GM23338 (cell line): ENCODE measurements at regions not wholly inside any gene's neighbourhood (a gene's known extent, or its start where the extent isn't known, plus 50 kb on each side); places are given as distances from the start of the nearest gene placed in this dataset.
"Not testable (repeated sequence)": the region's sequence is repeated elsewhere in the genome, so short reads cannot be mapped to it uniquely, and the experiment has no call there.

Experiments used
- ATAC-seq: fragments of 200-7000 bp; cut with Tn5 transposase; 3 replicates; pipeline ENCODE4 v1.9.1; 2020
- DNase-seq: peaks from one replicate; pipeline ENCODE4 v3.0.0-alpha.2; 2015; ENCODE audit warnings: low spot score
- H2AFZ ChIP-seq: fragments of 200-600 bp; sonication (generic); 2 replicates; pipeline ENCODE4 v1.8.0; 2016; ENCODE audit warnings: antibody characterized with exemption, mild to moderate bottlenecking, moderate library complexity
- H3F3A ChIP-seq: fragments of 200-600 bp; sonication (generic); replicated peaks from 2 replicates; pipeline ENCODE4 v1.8.0; 2017; ENCODE audit warnings: antibody characterized with exemption, mixed run types, low read depth
- H3K27ac ChIP-seq: fragments of 200-600 bp; sonication (generic); 2 replicates; pipeline ENCODE4 v1.6.1; 2016; ENCODE audit warnings: low read depth
- H3K27me3 ChIP-seq: fragments of 200-600 bp; sonication (generic); 2 replicates; pipeline ENCODE4 v1.8.0; 2016; ENCODE audit warnings: mild to moderate bottlenecking, mixed run types, moderate library complexity; ENCODE audit not compliant: insufficient read depth
- H3K36me3 ChIP-seq: fragments of 200-600 bp; sonication (generic); 2 replicates; pipeline ENCODE4 v1.8.0; 2016; ENCODE audit warnings: mild to moderate bottlenecking; ENCODE audit not compliant: insufficient read depth
- H3K4me1 ChIP-seq: fragments of 200-600 bp; sonication (generic); 2 replicates; pipeline ENCODE4 v1.8.0; 2016; ENCODE audit warnings: mild to moderate bottlenecking, moderate library complexity; ENCODE audit not compliant: insufficient read depth
- H3K4me2 ChIP-seq: fragments of 200-600 bp; sonication (generic); 2 replicates; pipeline ENCODE4 v1.7.1; 2017; ENCODE audit warnings: mixed run types
- H3K4me3 ChIP-seq: fragments of 200-600 bp; sonication (generic); 2 replicates; pipeline ENCODE4 v1.6.1; 2016; ENCODE audit warnings: mixed run types
- H3K79me2 ChIP-seq: fragments of 200-600 bp; sonication (generic); replicated peaks from 2 replicates; pipeline ENCODE4 v1.8.0; 2017; ENCODE audit warnings: mild to moderate bottlenecking; ENCODE audit not compliant: insufficient read depth
- H3K9me2 ChIP-seq: fragments of 200-600 bp; sonication (generic); 2 replicates; pipeline ENCODE4 v1.8.0; 2017; ENCODE audit not compliant: insufficient read depth
- H4K20me1 ChIP-seq: fragments of 200-600 bp; sonication (generic); replicated peaks from 2 replicates; pipeline ENCODE4 v1.8.0; 2017; ENCODE audit warnings: mild to moderate bottlenecking; ENCODE audit not compliant: insufficient read depth
- H3K27ac Mint-ChIP-seq: 2 replicates; pipeline ENCODE4 v1.8.0; 2020; ENCODE audit warnings: inconsistent platforms, mild to moderate bottlenecking, moderate library complexity, mixed read lengths
- H3K27me3 Mint-ChIP-seq: 3 replicates; pipeline ENCODE4 v1.8.0; 2022; ENCODE audit warnings: low read depth, mild to moderate bottlenecking, moderate library complexity, mixed read lengths, inconsistent platforms; ENCODE audit not compliant: insufficient read depth, poor library complexity
- H3K36me3 Mint-ChIP-seq: 3 replicates; pipeline ENCODE4 v1.8.0; 2021; ENCODE audit warnings: low read depth, mild to moderate bottlenecking, inconsistent platforms, moderate library complexity, mixed read lengths
- H3K4me1 Mint-ChIP-seq: 3 replicates; pipeline ENCODE4 v1.8.0; 2020; ENCODE audit warnings: mild to moderate bottlenecking, inconsistent platforms, mixed read lengths
- H3K4me3 Mint-ChIP-seq: 3 replicates; pipeline ENCODE4 v1.8.0; 2021; ENCODE audit warnings: moderate library complexity, mild to moderate bottlenecking, inconsistent platforms, mixed read lengths
- H3K9me3 Mint-ChIP-seq: 3 replicates; pipeline ENCODE4 v1.8.0; 2020; ENCODE audit warnings: moderate library complexity, mild to moderate bottlenecking, inconsistent platforms, mixed read lengths
- CREB1 ChIP-seq: fragments of 250-450 bp; sonication (Bioruptor Pico); IDR thresholded peaks from 2 replicates; pipeline ENCODE4 v1.5.0; 2020; ENCODE audit warnings: low read depth, mild to moderate bottlenecking, moderate library complexity
- ETS1 ChIP-seq: IDR thresholded peaks from 2 replicates; pipeline ENCODE4 v1.6.1; 2016; ENCODE audit warnings: antibody characterized with exemption
- EZH2 ChIP-seq: fragments of 200-600 bp; sonication (generic); IDR thresholded peaks from one replicate; pipeline ENCODE4 v1.8.0; 2017; ENCODE audit warnings: antibody characterized with exemption, mild to moderate bottlenecking, low read depth; ENCODE audit not compliant: unreplicated experiment
- POLR2AphosphoS5 ChIP-seq: IDR thresholded peaks from 2 replicates; pipeline ENCODE4 v1.6.1; 2016; ENCODE audit warnings: antibody characterized with exemption, low read depth
- REST ChIP-seq: IDR thresholded peaks from one replicate; pipeline ENCODE4 v1.6.1; 2018; ENCODE audit warnings: antibody characterized with exemption; ENCODE audit not compliant: unreplicated experiment
- ZNF114 ChIP-seq: fragments of 250-450 bp; sonication (Bioruptor Pico); IDR thresholded peaks from 2 replicates; pipeline ENCODE4 v1.5.0; 2020; ENCODE audit warnings: mild to moderate bottlenecking, moderate library complexity
- ZNF331 ChIP-seq: fragments of 250-450 bp; sonication (Bioruptor Pico); IDR thresholded peaks from 2 replicates; pipeline ENCODE4 v1.5.0; 2020; ENCODE audit warnings: low read depth, mild to moderate bottlenecking, moderate library complexity
- ZNF462 ChIP-seq: fragments of 250-450 bp; sonication (Bioruptor Pico); IDR thresholded peaks from 2 replicates; pipeline ENCODE4 v1.5.0; 2020; ENCODE audit warnings: mild to moderate bottlenecking, moderate library complexity

- not testable (repeated sequence) for H3K4me1 ChIP-seq, H3K79me2 ChIP-seq, H3K9me2 ChIP-seq, DNase-seq, H3K4me2 ChIP-seq, H2AFZ ChIP-seq, H3K4me3 Mint-ChIP-seq, H4K20me1 ChIP-seq, H3K27me3 ChIP-seq, H3K27me3 Mint-ChIP-seq, H3K36me3 Mint-ChIP-seq, H3K27ac ChIP-seq, H3K4me3 ChIP-seq, H3F3A ChIP-seq, H3K36me3 ChIP-seq, H3K27ac Mint-ChIP-seq, ATAC-seq
- Mint-ChIP-seq H3K4me1 (peaks cover 12% of the 10 kb centered on the region), H3K9me3 (peaks cover 14% of the 10 kb centered on the region; the same call in 1 of the 3 replicates)
These were observed 92.3 kb upstream of the PLEKHG1 start for GRCh38 chr6:150507361-150507760.

- Mint-ChIP-seq H3K4me3 (no peak overlapping the region), H3K36me3 (no peaks in the 10 kb centered on the region), H3K27me3 (peaks cover 2% of the 10 kb centered on the region), H3K27ac (no peak overlapping the region), H3K4me1 (peaks cover 12% of the 10 kb centered on the region), H3K9me3 (peaks cover 13% of the 10 kb centered on the region; the same call in 1 of the 3 replicates)
- Histone ChIP-seq H3K36me3 (no peaks in the 10 kb centered on the region), H2AFZ (no peak overlapping the region), H3K27ac (no peak overlapping the region), H3K4me1 (no peaks in the 10 kb centered on the region), H3K79me2 (no peaks in the 10 kb centered on the region), H3K9me2 (peaks cover 3% of the 10 kb centered on the region; the same call in 1 of the 2 replicates), H3K4me2 (no peak overlapping the region), H3F3A (no peaks in the 10 kb centered on the region), H4K20me1 (no peaks in the 10 kb centered on the region), H3K27me3 (no peaks in the 10 kb centered on the region), H3K4me3 (no peak overlapping the region)
- DNase-seq (no peak), ATAC-seq (no peak)
- no peak for TF ChIP-seq ZNF462 (CRISPR knock-in tag)
- TF ChIP-seq EZH2: no peak
- no peak for TF ChIP-seq ZNF331 (CRISPR knock-in tag)
- TF ChIP-seq ETS1: no peak
- no peak for TF ChIP-seq REST
- TF ChIP-seq ZNF114 (CRISPR knock-in tag): no peak
- no peak for TF ChIP-seq CREB1 (CRISPR knock-in tag)
- TF ChIP-seq POLR2AphosphoS5: no peak
These were observed 89.1 kb upstream of the PLEKHG1 start for GRCh38 chr6:150510576-150510975.
